Adrenal gland (tissue), 5 donors: ENCODE measurements at regions not wholly inside any gene's neighbourhood (a gene's known extent, or its start where the extent isn't known, plus 50 kb on each side); places are given as distances from the start of the nearest gene placed in this dataset.

Source experiments
- CTCF ChIP-seq, 6 experiments: fragments of 450-650 bp in 4 of 6; fragments of 200-600 bp in 2 of 6; sonication (generic) in 1 of 6; IDR thresholded peaks; 1 replicate in 5 of 6; 2 replicates in 1 of 6; pipeline versions ENCODE4 v1.5.1 to v1.8.0; 2016 to 2021; ENCODE audit warnings: antibody characterized with exemption in 6 of 6, mild to moderate bottlenecking in 2 of 6, moderate library complexity in 1 of 6
- POLR2A ChIP-seq, 2 donors: fragments of 450-650 bp; IDR thresholded peaks; one replicate each; pipeline ENCODE4 v1.6.1; 2017; ENCODE audit warnings: antibody characterized with exemption in 2 of 2, mild to moderate bottlenecking in 2 of 2, moderate library complexity in 1 of 2
- donor health status: DM: no; HTN: no; CAD: no.

DNA sequence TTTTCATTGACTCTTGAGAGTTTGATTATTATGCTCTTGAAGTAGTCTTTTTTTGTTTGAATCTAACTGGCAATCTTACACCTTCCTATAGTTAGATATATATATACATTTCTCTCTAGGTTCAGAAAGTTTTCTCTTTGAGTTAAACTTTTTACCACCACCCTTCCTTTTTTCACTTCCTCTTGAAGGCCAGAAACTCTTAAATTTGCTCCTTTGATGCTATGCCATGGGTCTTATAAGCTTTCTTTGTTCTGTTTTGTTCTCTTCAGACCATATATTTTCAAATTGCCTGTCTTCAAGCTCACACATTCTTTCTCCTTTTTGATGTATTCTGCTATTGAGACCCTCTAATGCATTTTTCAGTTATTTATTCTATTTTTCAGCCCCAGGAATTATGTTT lies 513.5 kb upstream of the CNTN5 start:
- no peak for TF ChIP-seq POLR2A (IDR thresholded peaks at IDR 0.05)
- TF ChIP-seq CTCF (IDR thresholded peaks at IDR 0.05), result no peak
